ENCODE measurements at regions not wholly inside any gene's neighbourhood (a gene's known extent, or its start where the extent isn't known, plus 50 kb on each side); places are given as distances from the start of the nearest gene placed in this dataset.

GRCh38 chr10:4343873-4344272 lies 482.1 kb upstream of the AKR1E2 start:
- FAIRE-seq, result no peak
- H3K4me3 ChIP-seq (ENCODE audit: low read depth, low read length), result no peak overlapping the region
- H3K27me3 ChIP-seq (ENCODE audit: control insufficient read depth, insufficient read depth, low read length), result no peaks in the 10 kb centered on the region
- TF ChIP-seq, protein P1, sequence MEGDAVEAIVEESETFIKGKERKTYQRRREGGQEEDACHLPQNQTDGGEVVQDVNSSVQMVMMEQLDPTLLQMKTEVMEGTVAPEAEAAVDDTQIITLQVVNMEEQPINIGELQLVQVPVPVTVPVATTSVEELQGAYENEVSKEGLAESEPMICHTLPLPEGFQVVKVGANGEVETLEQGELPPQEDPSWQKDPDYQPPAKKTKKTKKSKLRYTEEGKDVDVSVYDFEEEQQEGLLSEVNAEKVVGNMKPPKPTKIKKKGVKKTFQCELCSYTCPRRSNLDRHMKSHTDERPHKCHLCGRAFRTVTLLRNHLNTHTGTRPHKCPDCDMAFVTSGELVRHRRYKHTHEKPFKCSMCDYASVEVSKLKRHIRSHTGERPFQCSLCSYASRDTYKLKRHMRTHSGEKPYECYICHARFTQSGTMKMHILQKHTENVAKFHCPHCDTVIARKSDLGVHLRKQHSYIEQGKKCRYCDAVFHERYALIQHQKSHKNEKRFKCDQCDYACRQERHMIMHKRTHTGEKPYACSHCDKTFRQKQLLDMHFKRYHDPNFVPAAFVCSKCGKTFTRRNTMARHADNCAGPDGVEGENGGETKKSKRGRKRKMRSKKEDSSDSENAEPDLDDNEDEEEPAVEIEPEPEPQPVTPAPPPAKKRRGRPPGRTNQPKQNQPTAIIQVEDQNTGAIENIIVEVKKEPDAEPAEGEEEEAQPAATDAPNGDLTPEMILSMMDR (IDR thresholded peaks at IDR 0.05; ENCODE audit: insufficient read depth, low read length, severe bottlenecking), result no peak
- no peaks in the 10 kb centered on the region for H3K36me3 ChIP-seq (ENCODE audit: control insufficient read depth, insufficient read depth, low read length)
- DNase-seq (ENCODE audit: low read depth), result no peak

DNA sequence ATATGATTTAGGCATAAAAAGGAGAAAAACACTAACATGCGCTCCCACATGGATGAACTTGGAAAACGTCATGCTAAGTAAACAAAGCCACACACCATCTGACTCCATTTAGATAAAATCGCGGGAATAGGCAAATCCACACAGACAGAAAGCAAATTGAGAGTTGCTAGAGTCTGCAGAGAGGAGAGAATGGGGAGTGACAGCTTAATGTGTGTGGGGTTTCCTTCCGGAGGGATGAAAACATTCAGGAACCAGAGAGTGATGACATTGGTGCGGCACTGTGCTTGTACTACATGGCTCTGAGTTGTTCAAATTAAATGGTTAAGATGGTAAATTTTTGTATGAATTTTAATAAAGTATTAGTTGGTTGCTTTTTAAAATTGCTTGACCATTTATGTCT lies 482.9 kb upstream of the AKR1E2 start:
- FAIRE-seq, result no peak
- H3K27me3 ChIP-seq (ENCODE audit: control insufficient read depth, insufficient read depth, low read length), result no peaks in the 10 kb centered on the region
- H3K4me3 ChIP-seq (ENCODE audit: low read depth, low read length), result no peak overlapping the region
- no peak for DNase-seq (ENCODE audit: low read depth)
- H3K36me3 ChIP-seq (ENCODE audit: control insufficient read depth, insufficient read depth, low read length), result no peaks in the 10 kb centered on the region
- TF ChIP-seq, protein P1 (IDR thresholded peaks at IDR 0.05; ENCODE audit: insufficient read depth, low read length, severe bottlenecking), result no peak

DNA sequence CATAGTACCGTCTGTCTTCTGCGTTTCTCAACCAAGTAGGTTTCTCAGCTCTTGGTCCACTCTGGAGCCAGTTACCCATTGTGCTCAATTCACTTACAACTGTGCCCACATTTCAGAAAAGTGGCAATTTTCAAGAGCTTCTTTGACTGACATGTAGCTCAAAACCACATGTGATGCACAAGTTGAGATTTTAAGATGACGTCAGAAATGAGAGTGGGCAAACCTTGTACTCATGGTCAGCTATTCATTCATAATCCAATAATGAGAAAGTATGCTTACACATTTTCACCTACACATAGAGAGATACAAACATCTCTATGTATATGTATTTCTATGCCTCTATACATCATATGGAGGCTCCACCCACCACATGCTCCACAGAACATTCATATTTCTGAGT lies 487.2 kb upstream of the AKR1E2 start:
- Histone ChIP-seq H3K4me3 (ENCODE audit: low read depth, low read length) (no peak overlapping the region), H3K36me3 (ENCODE audit: control insufficient read depth, insufficient read depth, low read length) (no peaks in the 10 kb centered on the region), H3K27me3 (ENCODE audit: control insufficient read depth, insufficient read depth, low read length) (no peaks in the 10 kb centered on the region)
- TF ChIP-seq, protein P1 (IDR thresholded peaks at IDR 0.05; ENCODE audit: insufficient read depth, low read length, severe bottlenecking), result no peak
- FAIRE-seq (no peak), DNase-seq (ENCODE audit: low read depth) (no peak)

GRCh38 chr10:4337563-4337962 lies 488.4 kb upstream of the AKR1E2 start:
- Histone ChIP-seq H3K4me3 (ENCODE audit: low read depth, low read length) (no peak overlapping the region), H3K36me3 (ENCODE audit: control insufficient read depth, insufficient read depth, low read length) (no peaks in the 10 kb centered on the region), H3K27me3 (ENCODE audit: control insufficient read depth, insufficient read depth, low read length) (no peaks in the 10 kb centered on the region)
- DNase-seq (ENCODE audit: low read depth) (no peak), FAIRE-seq (no peak)
- TF ChIP-seq, protein P1 (IDR thresholded peaks at IDR 0.05; ENCODE audit: insufficient read depth, low read length, severe bottlenecking), result no peak

GRCh38 chr10:4334871-4335270 lies 491.1 kb upstream of the AKR1E2 start:
- no peak overlapping the region for H3K4me3 ChIP-seq (ENCODE audit: low read depth, low read length)
- TF ChIP-seq, protein P1 (IDR thresholded peaks at IDR 0.05; ENCODE audit: insufficient read depth, low read length, severe bottlenecking), result no peak
- no peaks in the 10 kb centered on the region for H3K27me3 ChIP-seq (ENCODE audit: control insufficient read depth, insufficient read depth, low read length)
- H3K36me3 ChIP-seq (ENCODE audit: control insufficient read depth, insufficient read depth, low read length), result no peaks in the 10 kb centered on the region
- FAIRE-seq (no peak), DNase-seq (ENCODE audit: low read depth) (no peak)

- TF ChIP-seq, protein P1 (IDR thresholded peaks at IDR 0.05; ENCODE audit: insufficient read depth, low read length, severe bottlenecking), result no peak
- Histone ChIP-seq H3K36me3 (ENCODE audit: control insufficient read depth, insufficient read depth, low read length) (no peaks in the 10 kb centered on the region), H3K27me3 (ENCODE audit: control insufficient read depth, insufficient read depth, low read length) (no peaks in the 10 kb centered on the region), H3K4me3 (ENCODE audit: low read depth, low read length) (no peak overlapping the region)
- no peak for FAIRE-seq
- no peak for DNase-seq (ENCODE audit: low read depth)
Measured at GRCh38 chr10:4334015-4334414, 492.0 kb upstream of the AKR1E2 start.

Data from bronchial epithelial cell (primary cell).